Fibroblast of mammary gland (primary cell): ENCODE measurements at regions not wholly inside any gene's neighbourhood (a gene's known extent, or its start where the extent isn't known, plus 50 kb on each side); places are given as distances from the start of the nearest gene placed in this dataset.
A peak's percentile ranks its signal among the peaks of the same experiment; 100 is the strongest.

Source experiments
- DNase-seq: peaks from one replicate; pipeline ENCODE4 v3.0.0-alpha.2; 2010; ENCODE audit warnings: low read depth
- H3K4me3 ChIP-seq: 2 replicates; pipeline ENCODE4 v1.5.1; 2011; ENCODE audit warnings: low read depth, mild to moderate bottlenecking, low read length, moderate library complexity; ENCODE audit not compliant: control insufficient read depth
- TF ChIP-seq, protein P1 (sequence below): conservative IDR thresholded peaks from 2 replicates; pipeline ENCODE4 v1.5.1; 2011; ENCODE audit warnings: low read depth, low read length, inconsistent platforms; ENCODE audit not compliant: control insufficient read depth, insufficient read depth

DNA sequence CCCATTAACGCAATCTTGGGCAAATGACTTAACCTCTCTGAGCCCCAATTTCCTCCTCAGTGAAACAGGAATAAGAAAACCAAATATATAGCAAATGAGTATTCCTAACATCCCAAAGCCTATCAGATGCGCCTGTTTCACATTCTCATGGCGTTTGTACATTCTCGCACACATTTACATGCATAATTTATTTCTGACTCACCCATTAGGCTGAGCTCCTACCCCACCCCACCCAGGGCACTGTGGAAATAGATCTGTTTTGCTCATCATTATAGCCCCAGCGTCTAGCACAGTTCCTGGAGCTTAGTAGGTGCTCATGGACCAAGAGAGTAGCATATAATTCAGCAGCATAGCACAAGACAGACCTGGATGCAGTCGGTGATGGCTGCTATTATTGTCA is 146.1 kb upstream of the VANGL1 start:
- DNase-seq, result peak; percentile 64

DNA sequence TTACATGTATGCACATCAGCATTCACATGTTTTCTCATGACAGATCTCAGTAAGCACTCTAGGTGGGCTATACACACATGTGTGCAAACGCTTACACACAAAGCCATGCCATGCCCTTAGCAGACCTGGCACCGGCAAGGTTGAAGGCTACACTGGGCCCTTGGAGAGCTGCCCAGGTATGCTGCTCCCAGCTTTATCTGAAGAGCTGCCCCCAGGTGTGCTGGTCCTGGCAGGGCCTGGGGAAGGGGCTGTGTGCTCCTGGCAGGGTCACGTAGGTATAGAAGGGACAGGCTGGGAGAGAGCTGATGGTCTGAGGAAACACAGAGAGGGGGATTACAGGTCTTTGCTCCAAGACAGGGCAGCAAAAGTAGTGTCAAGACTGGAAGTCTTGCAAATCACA is 146.7 kb upstream of the VANGL1 start:
- TF ChIP-seq, protein P1, sequence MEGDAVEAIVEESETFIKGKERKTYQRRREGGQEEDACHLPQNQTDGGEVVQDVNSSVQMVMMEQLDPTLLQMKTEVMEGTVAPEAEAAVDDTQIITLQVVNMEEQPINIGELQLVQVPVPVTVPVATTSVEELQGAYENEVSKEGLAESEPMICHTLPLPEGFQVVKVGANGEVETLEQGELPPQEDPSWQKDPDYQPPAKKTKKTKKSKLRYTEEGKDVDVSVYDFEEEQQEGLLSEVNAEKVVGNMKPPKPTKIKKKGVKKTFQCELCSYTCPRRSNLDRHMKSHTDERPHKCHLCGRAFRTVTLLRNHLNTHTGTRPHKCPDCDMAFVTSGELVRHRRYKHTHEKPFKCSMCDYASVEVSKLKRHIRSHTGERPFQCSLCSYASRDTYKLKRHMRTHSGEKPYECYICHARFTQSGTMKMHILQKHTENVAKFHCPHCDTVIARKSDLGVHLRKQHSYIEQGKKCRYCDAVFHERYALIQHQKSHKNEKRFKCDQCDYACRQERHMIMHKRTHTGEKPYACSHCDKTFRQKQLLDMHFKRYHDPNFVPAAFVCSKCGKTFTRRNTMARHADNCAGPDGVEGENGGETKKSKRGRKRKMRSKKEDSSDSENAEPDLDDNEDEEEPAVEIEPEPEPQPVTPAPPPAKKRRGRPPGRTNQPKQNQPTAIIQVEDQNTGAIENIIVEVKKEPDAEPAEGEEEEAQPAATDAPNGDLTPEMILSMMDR, result no peak
- DNase-seq, result no peak
- H3K4me3 ChIP-seq, result no peak overlapping the region

More for the DNA sequence above, 146.1 kb upstream of the VANGL1 start:
- H3K4me3 ChIP-seq, result no peak overlapping the region
- TF ChIP-seq, protein P1, result no peak

DNA sequence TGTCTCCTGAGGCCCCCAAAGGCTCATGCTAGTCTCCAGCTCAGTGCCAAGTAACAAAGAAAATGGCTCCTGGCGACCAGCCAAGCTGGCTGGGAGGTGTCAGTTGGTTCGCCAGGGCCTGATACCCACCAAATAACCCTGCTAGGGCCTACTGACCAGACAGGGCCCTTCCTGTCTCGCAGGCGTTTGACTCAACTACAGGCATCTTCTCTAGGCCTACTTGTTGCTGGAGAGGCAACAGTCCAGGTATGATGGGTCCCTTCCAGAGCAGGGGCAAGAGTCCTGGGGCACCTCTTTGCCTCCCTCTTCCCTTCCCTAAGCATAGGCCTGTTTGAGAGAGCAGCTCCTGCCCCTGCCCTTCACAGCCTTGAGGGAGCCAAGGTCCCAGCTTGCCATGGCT is 147.9 kb upstream of the VANGL1 start:
- H3K4me3 ChIP-seq, result no peak overlapping the region
- TF ChIP-seq, protein P1, result no peak
- DNase-seq, result no peak

DNA sequence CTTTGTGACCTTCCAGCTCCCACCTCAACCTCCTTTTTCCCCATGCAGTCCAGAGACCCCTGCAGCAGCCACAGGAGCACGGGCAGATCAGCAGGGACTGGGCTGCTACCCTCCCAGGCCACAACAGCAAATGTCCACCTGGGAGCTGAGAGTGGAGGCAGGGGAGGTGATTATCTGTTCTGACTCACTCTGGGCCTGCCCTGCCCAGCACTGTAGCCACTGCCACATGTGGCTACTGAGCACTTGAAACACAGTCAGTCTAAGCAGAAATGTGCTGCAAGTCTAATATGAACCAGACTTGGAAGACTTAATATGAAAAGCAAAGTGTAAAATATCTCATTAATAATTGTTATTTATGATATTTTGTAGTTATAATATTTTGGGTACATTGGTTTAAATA is 148.9 kb upstream of the VANGL1 start:
- peak; percentile 66 for DNase-seq
- TF ChIP-seq, protein P1, result no peak

DNA sequence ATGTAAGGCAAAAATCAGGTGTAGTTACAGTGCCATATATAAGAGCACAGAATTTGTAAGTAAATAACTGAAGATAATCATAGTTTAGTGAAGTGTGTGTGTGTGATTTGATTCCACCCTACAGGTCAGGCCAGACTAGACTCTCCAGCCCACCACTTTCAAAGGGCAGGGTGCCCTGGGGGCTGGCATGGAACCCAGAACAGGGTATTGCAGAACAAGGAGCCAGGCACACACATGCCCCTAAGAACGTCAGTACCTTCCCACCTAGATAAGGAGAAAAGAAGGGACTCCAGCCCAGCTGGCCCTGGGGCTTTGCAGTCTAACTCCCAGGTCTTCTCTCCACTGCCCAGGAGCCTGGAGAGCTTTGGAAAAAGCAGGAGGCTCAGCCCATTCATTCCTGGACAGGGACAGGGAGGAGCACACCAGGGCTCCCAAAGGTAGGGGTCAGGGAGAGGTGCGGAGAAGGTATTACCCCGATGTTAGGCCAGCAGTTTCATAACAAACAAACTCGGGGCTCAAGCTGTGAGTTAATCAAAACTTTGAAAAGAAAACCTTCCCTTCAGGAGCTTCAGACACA is 149.7 kb upstream of the VANGL1 start:
- TF ChIP-seq, protein P1, result no peak
- H3K4me3 ChIP-seq, result no peak overlapping the region
- no peak for DNase-seq

More for the DNA sequence above, 148.9 kb upstream of the VANGL1 start:
- H3K4me3 ChIP-seq, result no peak overlapping the region

DNA sequence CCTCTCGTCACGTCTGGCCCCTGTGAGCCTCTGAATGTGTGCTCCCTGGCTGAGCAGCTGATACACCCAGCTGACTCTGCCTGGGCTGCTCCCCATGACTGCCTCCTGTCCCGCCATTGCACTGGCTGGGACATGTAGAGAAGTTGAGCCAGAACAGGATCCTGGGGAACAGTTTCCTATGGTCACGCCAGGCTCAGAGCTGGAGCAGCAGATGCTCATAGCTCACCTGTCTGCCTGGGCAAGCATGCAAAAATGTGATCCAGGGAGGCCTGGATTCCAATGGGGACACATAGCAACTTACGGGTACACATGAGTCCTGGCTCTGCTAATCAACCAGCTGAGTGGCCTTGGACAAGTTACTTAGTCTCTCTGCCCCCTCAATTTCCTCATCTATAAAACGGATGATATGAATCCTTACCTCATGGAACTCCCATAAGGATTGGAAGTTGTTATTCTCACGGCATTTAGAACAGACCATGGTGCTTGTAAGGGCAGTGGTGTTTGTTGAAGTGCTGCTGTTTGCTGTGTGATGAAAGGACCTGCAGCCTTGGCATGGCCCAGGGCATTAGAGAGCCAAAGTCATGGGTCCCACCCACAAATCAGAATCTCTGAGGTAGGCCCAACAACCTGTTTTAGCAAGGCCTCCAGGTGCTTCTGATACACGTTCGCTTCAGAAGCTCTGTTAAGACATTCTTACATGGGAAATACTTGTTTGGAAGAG is 150.3 kb upstream of the VANGL1 start:
- no peak for DNase-seq
- no peak overlapping the region for H3K4me3 ChIP-seq
- TF ChIP-seq, protein P1, result no peak

DNA sequence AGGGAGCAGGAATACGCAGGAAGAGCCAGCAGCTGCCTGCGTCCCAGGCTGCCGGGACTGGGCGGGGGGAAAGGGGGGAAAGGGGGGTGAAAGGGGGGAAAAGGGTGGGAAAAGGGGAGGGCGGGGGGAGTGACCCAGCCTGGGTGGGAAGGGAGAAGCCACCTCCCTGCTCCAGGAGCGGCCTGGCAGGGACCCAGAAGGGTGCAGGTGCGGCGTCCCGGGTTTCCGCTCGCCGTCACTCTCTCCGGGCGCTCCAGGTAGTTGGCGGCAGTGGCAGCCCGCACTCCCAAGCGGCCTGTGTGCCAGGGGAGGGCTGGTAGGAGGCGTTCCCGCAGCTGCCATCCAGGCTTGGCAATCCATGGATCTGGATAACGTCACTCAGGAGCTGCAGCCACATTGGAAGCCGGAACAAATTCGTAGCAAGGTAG is 141.0 kb upstream of the NGF start:
- DNase-seq, result no peak
- TF ChIP-seq, protein P1, result no peak
- H3K4me3 ChIP-seq, result no peak overlapping the region
